NB4 (cell line): ENCODE measurements at regions not wholly inside any gene's neighbourhood (a gene's known extent, or its start where the extent isn't known, plus 50 kb on each side); places are given as distances from the start of the nearest gene placed in this dataset.

ENCODE experiments used
- CTCF ChIP-seq: IDR thresholded peaks from one replicate; pipeline ENCODE4 v1.5.1; 2012; ENCODE audit warnings: low read depth, low read length
- POLR2A ChIP-seq: IDR thresholded peaks from 2 replicates; pipeline ENCODE4 v1.6.1; 2011; ENCODE audit warnings: mild to moderate bottlenecking; ENCODE audit not compliant: insufficient read length; ENCODE audit errors: extremely low read depth

- TF ChIP-seq CTCF (no peak), POLR2A (no peak)
Observed at GRCh38 chr6:87897013-87897412, 150.6 kb upstream of the SPACA1 start.
